Keratinocyte (primary cell): ENCODE measurements at regions not wholly inside any gene's neighbourhood (a gene's known extent, or its start where the extent isn't known, plus 50 kb on each side); places are given as distances from the start of the nearest gene placed in this dataset.

Experiments used
- DNase-seq: peaks from one replicate; pipeline ENCODE4 v3.0.0-alpha.2; 2011; ENCODE audit warnings: low read depth, missing footprints, low spot score
- FAIRE-seq: peaks from 2 replicates; lab custom pipeline; 2011; peaks lifted over from hg19 to GRCh38; lab: Jason Lieb, UNC
- H2AFZ ChIP-seq: 2 replicates; pipeline ENCODE4 v1.6.0; 2012; ENCODE audit warnings: low read length, control low read depth, inconsistent platforms; ENCODE audit not compliant: control insufficient read depth
- H3K27ac ChIP-seq: 2 replicates; pipeline ENCODE4 v1.5.1; 2011; ENCODE audit warnings: low read length; ENCODE audit not compliant: control insufficient read depth, insufficient read depth
- H3K27me3 ChIP-seq: 3 replicates; pipeline ENCODE4 v1.6.0; 2011; ENCODE audit warnings: low read length; ENCODE audit not compliant: control insufficient read depth, insufficient read depth; ENCODE audit errors: extremely low read depth
- H3K36me3 ChIP-seq, 2 experiments: 2 replicates in 1 of 2; 3 replicates in 1 of 2; pipeline ENCODE4 v1.5.1; 2011; ENCODE audit warnings: low read length in 2 of 2, mild to moderate bottlenecking in 1 of 2; ENCODE audit not compliant: control insufficient read depth in 2 of 2, insufficient read depth in 2 of 2; ENCODE audit errors: extremely low read depth in 1 of 2
- H3K4me1 ChIP-seq: 3 replicates; pipeline ENCODE4 v1.5.1; 2011; ENCODE audit warnings: low read length; ENCODE audit not compliant: control insufficient read depth, insufficient read depth; ENCODE audit errors: extremely low read depth
- H3K4me2 ChIP-seq: 3 replicates; pipeline ENCODE4 v1.6.0; 2011; ENCODE audit warnings: low read depth, low read length; ENCODE audit not compliant: control insufficient read depth, insufficient read depth; ENCODE audit errors: extremely low read depth
- H3K4me3 ChIP-seq, 3 experiments: fragments of 200-600 bp in 1 of 3; sonication (generic) in 1 of 3; 2 replicates in 2 of 3; 3 replicates in 1 of 3; pipeline ENCODE4 v1.5.1; 2011 to 2016; ENCODE audit warnings: low read length in 3 of 3, mild to moderate bottlenecking in 3 of 3, control low read depth in 2 of 3, inconsistent platforms in 1 of 3, low read depth in 1 of 3, mixed read lengths in 1 of 3, mixed run types in 1 of 3, moderate library complexity in 1 of 3; ENCODE audit not compliant: control insufficient read depth in 2 of 3, insufficient read depth in 2 of 3; ENCODE audit errors: extremely low read depth in 1 of 3
- H3K79me2 ChIP-seq: 2 replicates; pipeline ENCODE4 v1.6.0; 2012; ENCODE audit warnings: low read length; ENCODE audit not compliant: control insufficient read depth, insufficient read depth
- H3K9ac ChIP-seq: 3 replicates; pipeline ENCODE4 v1.6.0; 2011; ENCODE audit warnings: low read length; ENCODE audit not compliant: control insufficient read depth, insufficient read depth; ENCODE audit errors: extremely low read depth
- H3K9me1 ChIP-seq: 3 replicates; pipeline ENCODE4 v1.6.0; 2011; ENCODE audit warnings: low read length; ENCODE audit not compliant: control insufficient read depth, insufficient read depth; ENCODE audit errors: extremely low read depth
- H3K9me3 ChIP-seq: 2 replicates; pipeline ENCODE4 v1.5.1; 2012; ENCODE audit warnings: low read depth, low read length; ENCODE audit not compliant: control insufficient read depth
- H4K20me1 ChIP-seq: 3 replicates; pipeline ENCODE4 v1.6.0; 2011; ENCODE audit warnings: low read length; ENCODE audit not compliant: control insufficient read depth, insufficient read depth; ENCODE audit errors: extremely low read depth
- CTCF ChIP-seq, 3 experiments: IDR thresholded peaks in 1 of 3; conservative IDR thresholded peaks in 1 of 3; optimal IDR thresholded peaks in 1 of 3; 2 replicates in 2 of 3; 3 replicates in 1 of 3; pipeline versions ENCODE3 to v1.5.1; 2011; ENCODE audit warnings: low read length in 3 of 3, mild to moderate bottlenecking in 3 of 3, moderate library complexity in 2 of 3, control low read depth in 1 of 3, inconsistent platforms in 1 of 3; ENCODE audit not compliant: insufficient read depth in 2 of 3; ENCODE audit errors: extremely low read depth in 1 of 3
- EZH2 ChIP-seq: IDR thresholded peaks from one replicate; pipeline ENCODE4 v1.6.1; 2012; ENCODE audit warnings: inconsistent platforms, mild to moderate bottlenecking, low read length, moderate library complexity
- dilution Hi-C: fragments of 300-500 bp; cut with MboI; formaldehyde crosslinking; loops from one replicate; pipeline ENCODE4 v1.7.0; 2020; ENCODE audit warnings: low sequenced_read_pairs; ENCODE audit not compliant: extremely low pct_ligation_motif_present

- peak; percentile 60 for FAIRE-seq
- peak overlapping the region; percentile 39 for H3K4me2 ChIP-seq
- TF ChIP-seq CTCF (optimal IDR thresholded peaks at IDR 0.05 in 1 of 3, IDR thresholded peaks at IDR 0.05 in 1 of 3, conservative IDR thresholded peaks at IDR 0.05 in 1 of 3; ENCODE audit: extremely low read depth in 1 of 3, insufficient read depth in 2 of 3, low read length in 3 of 3), result peak in 1 of 3 experiments; percentile 31
- TF ChIP-seq EZH2, result no peak
- H3K9ac ChIP-seq, result no peak overlapping the region
- H4K20me1 ChIP-seq, result no peaks in the 10 kb centered on the region
- no peak for DNase-seq
- no peaks in the 10 kb centered on the region for H3K36me3 ChIP-seq
- H3K9me3 ChIP-seq, result no peaks in the 10 kb centered on the region
- no peaks in the 10 kb centered on the region for H3K79me2 ChIP-seq
- H3K4me1 ChIP-seq, result peaks cover 25% of the 10 kb centered on the region
- H3K27me3 ChIP-seq, result no peaks in the 10 kb centered on the region
- peak overlapping the region; percentile 5 for H2AFZ ChIP-seq
- H3K9me1 ChIP-seq, result no peaks in the 10 kb centered on the region
- no peak overlapping the region for H3K4me3 ChIP-seq
- H3K27ac ChIP-seq, result no peak overlapping the region
- dilution Hi-C loops, result no loop called here
These were observed 81.1 kb downstream of the TMEM17 start for GRCh38 chr2:62424899-62425298.

GRCh38 chr2:62423883-62424458, 82.0 kb downstream of the TMEM17 start:
- H3K4me2 ChIP-seq, result no peak overlapping the region
- H3K9me1 ChIP-seq, result no peaks in the 10 kb centered on the region
- H3K79me2 ChIP-seq, result no peaks in the 10 kb centered on the region
- H4K20me1 ChIP-seq, result no peaks in the 10 kb centered on the region
- FAIRE-seq (no peak), DNase-seq (no peak)
- H3K4me1 ChIP-seq, result peaks cover 25% of the 10 kb centered on the region
- no peak overlapping the region for H2AFZ ChIP-seq
- H3K27me3 ChIP-seq, result no peaks in the 10 kb centered on the region
- TF ChIP-seq EZH2 (no peak), CTCF (optimal IDR thresholded peaks at IDR 0.05 in 1 of 3, IDR thresholded peaks at IDR 0.05 in 1 of 3, conservative IDR thresholded peaks at IDR 0.05 in 1 of 3; ENCODE audit: extremely low read depth in 1 of 3, insufficient read depth in 2 of 3, low read length in 3 of 3) (no peak)
- H3K27ac ChIP-seq, result no peak overlapping the region
- H3K9me3 ChIP-seq, result no peaks in the 10 kb centered on the region
- dilution Hi-C loops, result no loop called here
- no peak overlapping the region for H3K9ac ChIP-seq
- no peaks in the 10 kb centered on the region for H3K36me3 ChIP-seq
- H3K4me3 ChIP-seq, result no peak overlapping the region
